PC-3 (cell line): ENCODE measurements at regions not wholly inside any gene's neighbourhood (a gene's known extent, or its start where the extent isn't known, plus 50 kb on each side); places are given as distances from the start of the nearest gene placed in this dataset.

Experiments used
- ATAC-seq: fragments of 200-7000 bp; cut with Tn5 transposase; 2 replicates; pipeline ENCODE4 v1.9.1; 2020; ENCODE audit warnings: mild to moderate bottlenecking, moderate library complexity
- BruUV-seq: library from RNA; stranded (reverse); fragments of 400-500 nt; replicated peaks from 2 replicates; lab custom pipeline; 2021; lab: Mats Ljungman, UMichigan
- CTCF ChIA-PET: fragments of 300-600 bp; sonication (Branson Sonifier 250); formaldehyde crosslinking; loops from one replicate; lab custom pipeline; 2022; ENCODE audit warnings: antibody characterized with exemption; lab: Charles Lee
- POLR2A ChIA-PET: fragments of 300-600 bp; sonication (Branson Sonifier 250); formaldehyde crosslinking; loops from one replicate; lab custom pipeline; 2022; ENCODE audit warnings: antibody characterized with exemption; ENCODE audit not compliant: unreplicated experiment; lab: Charles Lee
- DNase-seq: peaks from one replicate; pipeline ENCODE4 v3.0.0-alpha.2; 2015
- H2AFZ ChIP-seq: fragments of 300-600 bp; sonication (generic); 2 replicates; pipeline ENCODE4 v1.6.0; 2016; ENCODE audit warnings: antibody characterized with exemption, low read length
- H3F3A ChIP-seq: fragments of 300-600 bp; sonication (generic); one replicate; pipeline ENCODE4 v1.6.0; 2017; ENCODE audit warnings: antibody characterized with exemption, low read length, control low read depth, mild to moderate bottlenecking; ENCODE audit not compliant: unreplicated experiment
- H3K27ac ChIP-seq: fragments of 300-600 bp; sonication (generic); 2 replicates; pipeline ENCODE4 v1.5.1; 2016; ENCODE audit warnings: mild to moderate bottlenecking, low read length
- H3K27me3 ChIP-seq: fragments of 300-600 bp; sonication (generic); 2 replicates; pipeline ENCODE4 v1.6.1; 2016; ENCODE audit warnings: low read length, mixed read lengths
- H3K36me3 ChIP-seq: fragments of 300-600 bp; sonication (generic); 2 replicates; pipeline ENCODE4 v1.6.1; 2016; ENCODE audit warnings: low read depth, mixed run types, low read length, mixed read lengths
- H3K4me1 ChIP-seq: fragments of 300-600 bp; sonication (generic); 2 replicates; pipeline ENCODE4 v1.5.1; 2016; ENCODE audit warnings: low read length; ENCODE audit not compliant: insufficient read depth
- H3K4me2 ChIP-seq: fragments of 300-600 bp; sonication (generic); 2 replicates; pipeline ENCODE4 v1.6.0; 2016; ENCODE audit warnings: low read length
- H3K4me3 ChIP-seq: fragments of 300-600 bp; sonication (generic); 2 replicates; pipeline ENCODE4 v1.5.1; 2016; ENCODE audit warnings: mild to moderate bottlenecking, low read length, mixed read lengths
- H3K79me2 ChIP-seq: fragments of 300-600 bp; sonication (generic); 2 replicates; pipeline ENCODE4 v1.6.1; 2017; ENCODE audit warnings: low read length, mixed read lengths
- H3K9ac ChIP-seq: fragments of 300-600 bp; sonication (generic); 2 replicates; pipeline ENCODE4 v1.6.0; 2016; ENCODE audit warnings: mild to moderate bottlenecking, low read length
- H3K9me2 ChIP-seq: fragments of 300-600 bp; sonication (generic); replicated peaks from 2 replicates; pipeline ENCODE4 v1.6.1; 2016; ENCODE audit warnings: mixed run types, low read length, mixed read lengths
- H3K9me3 ChIP-seq: fragments of 300-600 bp; sonication (generic); 2 replicates; pipeline ENCODE4 v1.6.1; 2016; ENCODE audit warnings: low read length, mixed read lengths
- H4K20me1 ChIP-seq: fragments of 300-600 bp; sonication (generic); 2 replicates; pipeline ENCODE4 v1.6.1; 2016; ENCODE audit warnings: low read length, mixed read lengths
- EZH2 ChIP-seq: fragments of 300-600 bp; sonication (generic); IDR thresholded peaks from one replicate; pipeline ENCODE4 v1.6.1; 2017; ENCODE audit warnings: antibody characterized with exemption, mild to moderate bottlenecking, low read length; ENCODE audit not compliant: unreplicated experiment
- EZH2phosphoT487 ChIP-seq: fragments of 300-600 bp; sonication (generic); IDR thresholded peaks from 2 replicates; pipeline ENCODE4 v1.6.1; 2018; ENCODE audit warnings: mild to moderate bottlenecking, antibody characterized with exemption, low read length, borderline replicate concordance
- intact Hi-C: fragments of 100-400 bp; cut with micrococcal nuclease; formaldehyde crosslinking; loops from 2 replicates; pipeline ENCODE4 v1.9.0; 2023
- TF ChIP-seq, protein P1 (sequence below): fragments of 300-600 bp; sonication (generic); conservative IDR thresholded peaks from 2 replicates; pipeline ENCODE4 v1.5.1; 2017; ENCODE audit warnings: antibody characterized with exemption, low read depth, mild to moderate bottlenecking, low read length

DNA sequence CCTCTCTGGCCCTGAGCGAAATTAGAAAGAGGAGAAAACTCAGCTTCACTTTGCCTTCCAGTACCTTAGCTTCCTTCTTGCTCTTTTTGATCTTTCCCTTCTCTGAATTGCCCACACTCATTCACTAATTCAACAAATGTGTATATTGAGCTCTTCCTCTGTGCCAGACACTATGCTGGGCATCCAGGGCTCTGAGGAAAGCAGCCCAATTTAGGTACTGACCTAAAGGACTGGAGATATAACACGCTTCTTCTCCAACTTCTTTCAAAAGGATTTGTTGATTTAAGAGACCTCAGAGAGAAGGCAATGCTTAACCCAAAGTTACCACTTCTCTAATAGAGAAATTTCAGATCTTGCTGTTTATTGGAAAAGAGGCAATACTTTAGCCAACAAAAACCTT is 103.6 kb downstream of the TMPRSS5 start:
- Histone ChIP-seq H2AFZ (no peak overlapping the region), H3K79me2 (no peaks in the 10 kb centered on the region), H3K27me3 (peaks cover 32% of the 10 kb centered on the region), H3K36me3 (no peaks in the 10 kb centered on the region), H3K27ac (no peak overlapping the region), H3K4me2 (no peak overlapping the region), H3K9me2 (no peaks in the 10 kb centered on the region), H3K9me3 (no peaks in the 10 kb centered on the region), H3K9ac (no peak overlapping the region), H3K4me3 (no peak overlapping the region), H4K20me1 (no peaks in the 10 kb centered on the region), H3F3A (no peaks in the 10 kb centered on the region), H3K4me1 (no peaks in the 10 kb centered on the region)
- POLR2A ChIA-PET: no interaction called here
- intact Hi-C loops: no loop called here
- CTCF ChIA-PET: no interaction called here
- BruUV-seq: no TSS peak
- ATAC-seq: no peak
- DNase-seq: no peak
- TF ChIP-seq EZH2phosphoT487 (no peak), EZH2 (no peak)
- TF ChIP-seq, protein P1, sequence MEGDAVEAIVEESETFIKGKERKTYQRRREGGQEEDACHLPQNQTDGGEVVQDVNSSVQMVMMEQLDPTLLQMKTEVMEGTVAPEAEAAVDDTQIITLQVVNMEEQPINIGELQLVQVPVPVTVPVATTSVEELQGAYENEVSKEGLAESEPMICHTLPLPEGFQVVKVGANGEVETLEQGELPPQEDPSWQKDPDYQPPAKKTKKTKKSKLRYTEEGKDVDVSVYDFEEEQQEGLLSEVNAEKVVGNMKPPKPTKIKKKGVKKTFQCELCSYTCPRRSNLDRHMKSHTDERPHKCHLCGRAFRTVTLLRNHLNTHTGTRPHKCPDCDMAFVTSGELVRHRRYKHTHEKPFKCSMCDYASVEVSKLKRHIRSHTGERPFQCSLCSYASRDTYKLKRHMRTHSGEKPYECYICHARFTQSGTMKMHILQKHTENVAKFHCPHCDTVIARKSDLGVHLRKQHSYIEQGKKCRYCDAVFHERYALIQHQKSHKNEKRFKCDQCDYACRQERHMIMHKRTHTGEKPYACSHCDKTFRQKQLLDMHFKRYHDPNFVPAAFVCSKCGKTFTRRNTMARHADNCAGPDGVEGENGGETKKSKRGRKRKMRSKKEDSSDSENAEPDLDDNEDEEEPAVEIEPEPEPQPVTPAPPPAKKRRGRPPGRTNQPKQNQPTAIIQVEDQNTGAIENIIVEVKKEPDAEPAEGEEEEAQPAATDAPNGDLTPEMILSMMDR: no peak

DNA sequence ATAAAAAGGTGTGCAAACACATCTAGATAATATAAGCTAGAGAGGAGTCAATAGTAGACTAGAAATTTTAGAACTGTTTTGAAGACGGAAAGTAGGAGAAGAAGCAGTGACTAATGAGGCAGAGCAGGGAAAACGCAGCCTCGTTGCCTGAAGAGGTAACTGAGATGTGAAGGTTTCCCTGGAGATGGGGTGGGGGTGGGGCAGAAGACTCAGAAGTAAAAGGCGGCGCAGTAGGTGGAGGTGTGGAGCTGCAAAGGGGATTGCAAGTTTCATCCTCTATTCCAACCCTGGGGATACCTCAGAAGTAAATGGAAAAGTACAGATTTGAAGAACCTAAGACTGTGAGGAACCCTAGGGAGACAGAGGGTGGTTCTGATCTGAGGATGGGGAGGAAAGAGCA is 109.5 kb downstream of the TMPRSS5 start:
- CTCF ChIA-PET: no interaction called here
- Histone ChIP-seq H3F3A (no peaks in the 10 kb centered on the region), H3K27me3 (peaks cover 20% of the 10 kb centered on the region), H2AFZ (no peak overlapping the region), H4K20me1 (no peaks in the 10 kb centered on the region), H3K9me3 (no peaks in the 10 kb centered on the region), H3K79me2 (no peaks in the 10 kb centered on the region), H3K27ac (no peak overlapping the region), H3K9me2 (no peaks in the 10 kb centered on the region), H3K4me2 (no peak overlapping the region), H3K9ac (no peak overlapping the region), H3K36me3 (no peaks in the 10 kb centered on the region), H3K4me3 (no peak overlapping the region), H3K4me1 (no peaks in the 10 kb centered on the region)
- TF ChIP-seq, protein P1: no peak
- TF ChIP-seq EZH2 (no peak), EZH2phosphoT487 (no peak)
- intact Hi-C loops: no loop called here
- POLR2A ChIA-PET: no interaction called here
- no peak for ATAC-seq
- DNase-seq: no peak
- BruUV-seq: no TSS peak

- BruUV-seq: no TSS peak
- H2AFZ ChIP-seq: no peak overlapping the region
- H3K4me3 ChIP-seq: no peak overlapping the region
- no peak for ATAC-seq
- H3K79me2 ChIP-seq: no peaks in the 10 kb centered on the region
- H3K9me3 ChIP-seq: no peaks in the 10 kb centered on the region
- H3K4me2 ChIP-seq: no peak overlapping the region
- no peaks in the 10 kb centered on the region for H3F3A ChIP-seq
- ChIA-PET POLR2A (no interaction called here), CTCF (no interaction called here)
- no peaks in the 10 kb centered on the region for H4K20me1 ChIP-seq
- no peaks in the 10 kb centered on the region for H3K36me3 ChIP-seq
- peaks cover 14% of the 10 kb centered on the region for H3K27me3 ChIP-seq
- DNase-seq: no peak
- intact Hi-C loops: no loop called here
- no peaks in the 10 kb centered on the region for H3K9me2 ChIP-seq
- no peak overlapping the region for H3K27ac ChIP-seq
- no peak overlapping the region for H3K9ac ChIP-seq
- TF ChIP-seq, protein P1: no peak
- TF ChIP-seq EZH2phosphoT487 (no peak), EZH2 (no peak)
- no peaks in the 10 kb centered on the region for H3K4me1 ChIP-seq
These were observed 110.1 kb downstream of the TMPRSS5 start for GRCh38 chr11:113595810-113596594.
